HCT116 (cell line): ENCODE measurements at regions not wholly inside any gene's neighbourhood (a gene's known extent, or its start where the extent isn't known, plus 50 kb on each side); places are given as distances from the start of the nearest gene placed in this dataset.

ENCODE experiments used
- ATAC-seq: fragments of 200-7000 bp; cut with Tn5 transposase; 2 replicates; pipeline ENCODE4 v1.9.1; 2020; ENCODE audit warnings: mild to moderate bottlenecking, moderate library complexity
- BruUV-seq: library from RNA; stranded (reverse); fragments of 400-500 nt; replicated peaks from 2 replicates; lab custom pipeline; 2021; lab: Mats Ljungman, UMichigan
- CTCF ChIA-PET: fragments of 300-600 bp; sonication (Branson Sonifier 250); formaldehyde crosslinking; loops from one replicate; lab custom pipeline; 2021; ENCODE audit warnings: antibody characterized with exemption; lab: Charles Lee
- POLR2A ChIA-PET: fragments of 300-600, 350-600 bp; sonication (Branson Sonifier 250); formaldehyde crosslinking; loops from one replicate; lab custom pipeline; 2021; ENCODE audit warnings: antibody characterized with exemption; lab: Charles Lee
- RAD21 ChIA-PET, 2 experiments: fragments of 300-600 bp; sonication (Branson Sonifier 250); formaldehyde crosslinking; loops; one replicate each; lab custom pipeline; 2023; ENCODE audit warnings: low total read pairs in 2 of 2; ENCODE audit not compliant: uncharacterized antibody in 2 of 2, unreplicated experiment in 2 of 2, low non-redundant PET in 1 of 2; lab: Charles Lee
- DNase-seq: peaks from one replicate; pipeline ENCODE4 v3.0.0-alpha.2; 2010; ENCODE audit warnings: low read depth, low spot score
- H2AFZ ChIP-seq: fragments of 200-600 bp; shearing (Covaris generic), sonication (generic); 2 replicates; pipeline ENCODE4 v1.6.1; 2017; ENCODE audit warnings: low read depth, mixed run types, mixed read lengths, antibody characterized with exemption, low read length; ENCODE audit not compliant: poor library complexity, severe bottlenecking
- H3K27ac ChIP-seq: 2 replicates; pipeline ENCODE4 v1.5.1; 2012; ENCODE audit warnings: low read depth, low read length
- H3K27me3 ChIP-seq: fragments of 200-600 bp; sonication (generic); 2 replicates; pipeline ENCODE4 v1.6.1; 2016; ENCODE audit warnings: mixed run types, low read length, mixed read lengths; ENCODE audit not compliant: insufficient read depth
- H3K36me3 ChIP-seq, 2 experiments: fragments of 200-500 bp in 1 of 2; fragments of 200-600 bp in 1 of 2; sonication (Bioruptor generic) in 1 of 2; sonication (generic) in 1 of 2; 2 replicates each; pipeline versions ENCODE4 v1.5.1 to v1.6.1; 2014 to 2016; ENCODE audit warnings: low read length in 2 of 2, inconsistent platforms in 1 of 2, mixed read lengths in 1 of 2, mixed run types in 1 of 2; ENCODE audit not compliant: insufficient read depth in 2 of 2, control insufficient read depth in 1 of 2
- H3K4me1 ChIP-seq, 2 experiments: fragments of 200-600 bp in 1 of 2; sonication (generic) in 1 of 2; 2 replicates each; pipeline versions ENCODE4 v1.5.1 to v1.6.1; 2012 to 2017; ENCODE audit warnings: low read length in 2 of 2, inconsistent platforms in 1 of 2, mild to moderate bottlenecking in 1 of 2, mixed read lengths in 1 of 2, mixed run types in 1 of 2, moderate library complexity in 1 of 2; ENCODE audit not compliant: insufficient read depth in 2 of 2, control insufficient read depth in 1 of 2
- H3K4me2 ChIP-seq: fragments of 200-600 bp; sonication (generic); 2 replicates; pipeline ENCODE4 v1.6.1; 2017; ENCODE audit warnings: mixed run types, low read length, mixed read lengths
- H3K4me3 ChIP-seq, 2 experiments: fragments of 200-600 bp in 1 of 2; sonication (generic) in 1 of 2; replicated peaks in 1 of 2; 2 replicates each; pipeline ENCODE4 v1.5.1; 2011 to 2016; ENCODE audit warnings: low read length in 2 of 2, control low read depth in 1 of 2, low read depth in 1 of 2, mild to moderate bottlenecking in 1 of 2, mixed read lengths in 1 of 2, mixed run types in 1 of 2
- H3K79me2 ChIP-seq: fragments of 200-600 bp; sonication (generic); 2 replicates; pipeline ENCODE4 v1.6.1; 2017; ENCODE audit warnings: mild to moderate bottlenecking, mixed run types, low read length, moderate library complexity, mixed read lengths; ENCODE audit not compliant: insufficient read depth
- H3K9ac ChIP-seq: fragments of 200-600 bp; sonication (generic); 2 replicates; pipeline ENCODE4 v1.6.1; 2016; ENCODE audit warnings: low read length, mixed read lengths
- H3K9me2 ChIP-seq: fragments of 200-600 bp; sonication (generic), shearing (Covaris generic); 2 replicates; pipeline ENCODE4 v1.6.1; 2017; ENCODE audit warnings: mixed run types, mild to moderate bottlenecking, moderate library complexity; ENCODE audit not compliant: insufficient read depth
- H3K9me3 ChIP-seq, 2 experiments: fragments of 200-500 bp in 1 of 2; fragments of 200-600 bp in 1 of 2; sonication (Bioruptor generic) in 1 of 2; sonication (generic) in 1 of 2; 2 replicates each; pipeline ENCODE4 v1.6.1; 2014 to 2017; ENCODE audit warnings: low read length in 2 of 2, mixed read lengths in 2 of 2, inconsistent platforms in 1 of 2, low read depth in 1 of 2, mild to moderate bottlenecking in 1 of 2, mixed run types in 1 of 2, moderate library complexity in 1 of 2; ENCODE audit not compliant: control insufficient read depth in 1 of 2, insufficient read depth in 1 of 2
- H4K20me1 ChIP-seq: fragments of 200-600 bp; sonication (generic), shearing (Covaris generic); 2 replicates; pipeline ENCODE4 v1.6.1; 2017; ENCODE audit warnings: mixed run types, mild to moderate bottlenecking, moderate library complexity; ENCODE audit not compliant: insufficient read depth
- CTCF ChIP-seq, 3 experiments: fragments of 200-600 bp in 1 of 3; sonication (generic) in 1 of 3; IDR thresholded peaks in 2 of 3; conservative IDR thresholded peaks in 1 of 3; 2 replicates each; pipeline ENCODE4 v1.5.1; 2012 to 2017; ENCODE audit warnings: low read depth in 2 of 3, low read length in 2 of 3, antibody characterized with exemption in 1 of 3, borderline replicate concordance in 1 of 3, control low read depth in 1 of 3, mild to moderate bottlenecking in 1 of 3, mixed read lengths in 1 of 3, mixed run types in 1 of 3, moderate library complexity in 1 of 3; ENCODE audit not compliant: insufficient read depth in 1 of 3
- EGR1 ChIP-seq: IDR thresholded peaks from 2 replicates; pipeline ENCODE4 v1.6.1; 2012; ENCODE audit warnings: low read depth
- EZH2 ChIP-seq: fragments of 200-600 bp; sonication (generic); IDR thresholded peaks from 2 replicates; pipeline ENCODE4 v1.6.1; 2017; ENCODE audit warnings: antibody characterized with exemption, mixed run types
- EZH2phosphoT487 ChIP-seq: fragments of 200-600 bp; IDR thresholded peaks from 2 replicates; pipeline ENCODE4 v1.6.1; 2018; ENCODE audit warnings: antibody characterized with exemption, borderline replicate concordance
- RAD21 ChIP-seq: IDR thresholded peaks from 2 replicates; pipeline ENCODE4 v1.6.1; 2012; ENCODE audit warnings: low read depth, mild to moderate bottlenecking
- REST ChIP-seq: IDR thresholded peaks from 2 replicates; pipeline ENCODE4 v1.6.1; 2012; ENCODE audit warnings: low read depth
- ZBTB33 ChIP-seq: IDR thresholded peaks from 2 replicates; pipeline ENCODE4 v1.6.1; 2011; ENCODE audit warnings: mild to moderate bottlenecking, low read length, moderate library complexity; ENCODE audit not compliant: insufficient replicate concordance; ENCODE audit errors: extremely low read depth
- ZFX ChIP-seq: fragments of 450-650 bp; IDR thresholded peaks from 2 replicates; pipeline ENCODE4 v1.6.1; 2017
- intact Hi-C: fragments of 100-400 bp; cut with micrococcal nuclease; formaldehyde crosslinking; loops from 2 replicates; pipeline ENCODE4 v1.10.0; 2022

- ChIA-PET RAD21 (no interaction called here), POLR2A (no interaction called here), CTCF (no interaction called here)
- H3K4me1 ChIP-seq, result no peaks in the 10 kb centered on the region
- H3K79me2 ChIP-seq, result no peaks in the 10 kb centered on the region
- BruUV-seq, result no TSS peak
- DNase-seq (no peak), ATAC-seq (no peak)
- H3K9ac ChIP-seq, result no peak overlapping the region
- H3K4me3 ChIP-seq, result no peak overlapping the region
- H3K4me2 ChIP-seq, result no peak overlapping the region
- TF ChIP-seq EZH2phosphoT487, result no peak
- no peak for TF ChIP-seq EZH2
- no peak for TF ChIP-seq CTCF (IDR thresholded peaks at IDR 0.05 in 2 of 3, conservative IDR thresholded peaks at IDR 0.05 in 1 of 3; ENCODE audit: borderline replicate concordance in 1 of 3, insufficient read depth in 1 of 3, low read depth in 2 of 3, low read length in 2 of 3)
- no peak overlapping the region for H2AFZ ChIP-seq
- H3K9me3 ChIP-seq, result no peaks in the 10 kb centered on the region
- no peaks in the 10 kb centered on the region for H3K27me3 ChIP-seq
- no peaks in the 10 kb centered on the region for H3K36me3 ChIP-seq
- no peaks in the 10 kb centered on the region for H4K20me1 ChIP-seq
- H3K27ac ChIP-seq, result no peak overlapping the region
- intact Hi-C loops, result no loop called here
- no peaks in the 10 kb centered on the region for H3K9me2 ChIP-seq
Measured at GRCh38 chr15:96678386-96678785, 347.9 kb downstream of the NR2F2 start.

GRCh38 chr15:96687388-96688107, 357.0 kb downstream of the NR2F2 start:
- H3K79me2 ChIP-seq, result no peaks in the 10 kb centered on the region
- no peak overlapping the region for H3K4me3 ChIP-seq
- CTCF ChIA-PET, result no interaction called here
- no peaks in the 10 kb centered on the region for H4K20me1 ChIP-seq
- RAD21 ChIA-PET, result no interaction called here
- no peak overlapping the region for H3K4me2 ChIP-seq
- no peak overlapping the region for H3K27ac ChIP-seq
- DNase-seq (no peak), ATAC-seq (no peak)
- H3K27me3 ChIP-seq, result peaks cover 25% of the 10 kb centered on the region
- no TSS peak for BruUV-seq
- H3K9ac ChIP-seq, result no peak overlapping the region
- H2AFZ ChIP-seq, result no peak overlapping the region
- H3K9me3 ChIP-seq, result no peaks in the 10 kb centered on the region
- no peaks in the 10 kb centered on the region for H3K4me1 ChIP-seq
- H3K9me2 ChIP-seq, result no peaks in the 10 kb centered on the region
- intact Hi-C loops, result no loop called here
- no peaks in the 10 kb centered on the region for H3K36me3 ChIP-seq
- POLR2A ChIA-PET, result no interaction called here
- TF ChIP-seq EZH2 (no peak), EGR1 (no peak), REST (no peak), ZFX (no peak), ZBTB33 (no peak), RAD21 (no peak)
